ENCODE measurements at regions not wholly inside any gene's neighbourhood (a gene's known extent, or its start where the extent isn't known, plus 50 kb on each side); places are given as distances from the start of the nearest gene placed in this dataset.
"Not testable (repeated sequence)": the region's sequence is repeated elsewhere in the genome, so short reads cannot be mapped to it uniquely, and the experiment has no call there.

GRCh38 chr12:73017981-73018380 is 745.8 kb downstream of the TRHDE start:
- DNase-seq (ENCODE audit: low spot score), result no peak

- no peak for DNase-seq (ENCODE audit: low spot score)
Observed at GRCh38 chr12:73053893-73054292, 781.7 kb downstream of the TRHDE start.

GRCh38 chr12:73057428-73057827 is 785.3 kb downstream of the TRHDE start:
- no peak for DNase-seq (ENCODE audit: low spot score)

- no peak for DNase-seq (ENCODE audit: low spot score)
Observed at GRCh38 chr12:73065913-73066312, 793.7 kb downstream of the TRHDE start.

- DNase-seq (ENCODE audit: low spot score), result no peak
Observed at GRCh38 chr12:73067616-73068015, 795.4 kb downstream of the TRHDE start.

GRCh38 chr12:73072214-73072613 is 800.0 kb downstream of the TRHDE start:
- DNase-seq (ENCODE audit: low spot score), result no peak

- no peak for DNase-seq (ENCODE audit: low spot score)
Observed at GRCh38 chr12:73076760-73077159, 804.6 kb downstream of the TRHDE start.

- no peak for DNase-seq (ENCODE audit: low spot score)
Observed at GRCh38 chr12:73083736-73084135, 811.6 kb downstream of the TRHDE start.

GRCh38 chr12:73106296-73106695 is 834.1 kb downstream of the TRHDE start:
- no peak for DNase-seq (ENCODE audit: low spot score)

GRCh38 chr12:73106896-73107295 is 834.7 kb downstream of the TRHDE start:
- no peak for DNase-seq (ENCODE audit: low spot score)

GRCh38 chr12:73110816-73111215 is 838.6 kb downstream of the TRHDE start:
- no peak for DNase-seq (ENCODE audit: low spot score)

GRCh38 chr12:73112035-73112816 is 840.1 kb downstream of the TRHDE start:
- no peak for DNase-seq (ENCODE audit: low spot score)

GRCh38 chr12:73124480-73124879 is 852.3 kb downstream of the TRHDE start:
- no peak for DNase-seq (ENCODE audit: low spot score)

- no peak for DNase-seq (ENCODE audit: low spot score)
Observed at GRCh38 chr12:73125148-73125547, 853.0 kb downstream of the TRHDE start.

GRCh38 chr12:73136386-73136785 is 864.2 kb downstream of the TRHDE start:
- no peak for DNase-seq (ENCODE audit: low spot score)

GRCh38 chr12:73139642-73140041 is 867.5 kb downstream of the TRHDE start:
- DNase-seq (ENCODE audit: low spot score), result not testable (repeated sequence)

GRCh38 chr12:73158341-73158740 is 886.2 kb downstream of the TRHDE start:
- DNase-seq (ENCODE audit: low spot score), result no peak

- no peak for DNase-seq (ENCODE audit: low spot score)
Observed at GRCh38 chr12:73159954-73160353, 887.8 kb downstream of the TRHDE start.

- no peak for DNase-seq (ENCODE audit: low spot score)
Observed at GRCh38 chr12:73161970-73162369, 889.8 kb downstream of the TRHDE start.

- DNase-seq (ENCODE audit: low spot score), result no peak
Observed at GRCh38 chr12:73180734-73181133, 908.6 kb downstream of the TRHDE start.

GRCh38 chr12:73181244-73181643 is 909.1 kb downstream of the TRHDE start:
- no peak for DNase-seq (ENCODE audit: low spot score)

- DNase-seq (ENCODE audit: low spot score), result no peak
Observed at GRCh38 chr12:73185403-73185802, 913.2 kb downstream of the TRHDE start.

GRCh38 chr12:73186272-73186671 is 914.1 kb downstream of the TRHDE start:
- DNase-seq (ENCODE audit: low spot score), result no peak

GRCh38 chr12:73187765-73188164 is 915.6 kb downstream of the TRHDE start:
- DNase-seq (ENCODE audit: low spot score), result no peak

All from hepatic stellate cell (primary cell).